ENCODE measurements at regions not wholly inside any gene's neighbourhood (a gene's known extent, or its start where the extent isn't known, plus 50 kb on each side); places are given as distances from the start of the nearest gene placed in this dataset.
A peak's percentile ranks its signal among the peaks of the same experiment; 100 is the strongest.

- intact Hi-C loops (cut with micrococcal nuclease) (no loop called here), in situ Hi-C loops (cut with MboI) (no loop called here)
- no peaks in the 10 kb centered on the region for H3K9me1 ChIP-seq (ENCODE audit: control insufficient read depth, insufficient read depth, low read length)
- no peak overlapping the region for H2AFZ ChIP-seq (ENCODE audit: low read depth, low read length)
- no peaks in the 10 kb centered on the region for H3K79me2 ChIP-seq (ENCODE audit: control insufficient read depth, insufficient read depth, low read length)
- no peaks in the 10 kb centered on the region for H3K27me3 ChIP-seq (ENCODE audit: control insufficient read depth in 2 of 2, insufficient read depth in 2 of 2, low read length in 2 of 2)
- no peaks in the 10 kb centered on the region for H3K36me3 ChIP-seq (ENCODE audit: control insufficient read depth, insufficient read depth, low read length)
- ATAC-seq (no peak), DNase-seq (ENCODE audit: extremely low read depth in 1 of 4, low spot score in 3 of 4) (no peak), FAIRE-seq (no peak)
- no TSS peak for BruUV-seq (replicated peaks)
- no peaks in the 10 kb centered on the region for H4K20me1 ChIP-seq (replicated peaks; ENCODE audit: control insufficient read depth, insufficient read depth, low read length)
- no peaks in the 10 kb centered on the region for H3K9me3 ChIP-seq (replicated peaks; ENCODE audit: control insufficient read depth, insufficient read depth, low read depth, low read length)
- TF ChIP-seq ESRRA (IDR thresholded peaks at IDR 0.05; ENCODE audit: borderline replicate concordance, low read depth) = no peak
- no peak for TF ChIP-seq ZNF696 (CRISPR knock-in tag; conservative IDR thresholded peaks at IDR 0.05)
- 0 out of 2 replicates have a peak, but pooled peaks have one; percentile 8 for TF ChIP-seq ZNF316 (IDR thresholded peaks at IDR 0.05)
- no peak for TF ChIP-seq ZNF165 (CRISPR knock-in tag; IDR thresholded peaks at IDR 0.05; ENCODE audit: borderline replicate concordance)
- no peak for TF ChIP-seq TCF7 (IDR thresholded peaks at IDR 0.05; ENCODE audit: borderline replicate concordance)
- TF ChIP-seq ARID2 (IDR thresholded peaks at IDR 0.05) = no peak
- no peak for TF ChIP-seq PHB (CRISPR knock-in tag; IDR thresholded peaks at IDR 0.05)
- TF ChIP-seq ZFP30 (CRISPR knock-in tag; IDR thresholded peaks at IDR 0.05; ENCODE audit: borderline replicate concordance) = no peak
- 0 out of 2 replicates have a peak, but pooled peaks have one; percentile 19 for TF ChIP-seq MAFG (tag; conservative IDR thresholded peaks at IDR 0.05)
- TF ChIP-seq PHF20 (IDR thresholded peaks at IDR 0.05; ENCODE audit: partially characterized antibody) = no peak
- no peak for TF ChIP-seq FOXP1 (CRISPR knock-in tag; IDR thresholded peaks at IDR 0.05)
- TF ChIP-seq DIDO1 (tag; IDR thresholded peaks at IDR 0.05; ENCODE audit: low read depth) = no peak
- CTCF ChIA-PET (ENCODE audit: low intra/inter-chr PET ratio) = no interaction called here
- POLR2A ChIA-PET = no interaction called here
- H3K4me1 ChIP-seq (replicated peaks in 1 of 2; ENCODE audit: control insufficient read depth in 2 of 2, insufficient read depth in 2 of 2, low read length in 2 of 2) = no peaks in the 10 kb centered on the region
- H3K4me3 ChIP-seq = no peak overlapping the region
- no peak overlapping the region for H3K27ac ChIP-seq (ENCODE audit: extremely low read depth, low read depth, low read length)
- H3K9ac ChIP-seq (ENCODE audit: insufficient read depth in 1 of 2, low read depth in 2 of 2, low read length in 2 of 2) = no peak overlapping the region
- H3K4me2 ChIP-seq (ENCODE audit: insufficient read depth, low read length) = no peak overlapping the region
Measured at GRCh38 chr3:180538493-180538892, 63.5 kb upstream of the TTC14 start.
